ENCODE measurements at regions not wholly inside any gene's neighbourhood (a gene's known extent, or its start where the extent isn't known, plus 50 kb on each side); places are given as distances from the start of the nearest gene placed in this dataset.

GRCh38 chr4:111793433-111794091 is 351.7 kb upstream of the FAM241A start:
- no peak for TF ChIP-seq CTCF (IDR thresholded peaks at IDR 0.05; ENCODE audit: borderline replicate concordance, extremely low read depth, insufficient read depth)
- Histone ChIP-seq H3K9ac (ENCODE audit: low read length in 3 of 3) (no peak overlapping the region), H3K27me3 (ENCODE audit: control insufficient read depth, insufficient read depth, low read length) (no peaks in the 10 kb centered on the region), H3K9me3 (ENCODE audit: control insufficient read depth in 2 of 3, insufficient read depth in 1 of 3, low read length in 3 of 3) (no peaks in the 10 kb centered on the region), H3K4me3 (ENCODE audit: low read length in 3 of 3) (no peak overlapping the region), H3K4me1 (ENCODE audit: control insufficient read depth in 2 of 3, insufficient read depth in 2 of 3, low read depth in 1 of 3, low read length in 3 of 3) (no peaks in the 10 kb centered on the region), H3K27ac (ENCODE audit: low read depth in 2 of 2, low read length in 2 of 2) (no peak overlapping the region), H3K36me3 (ENCODE audit: control insufficient read depth in 2 of 3, insufficient read depth in 3 of 3, low read length in 3 of 3) (no peaks in the 10 kb centered on the region)
- intact Hi-C loops (cut with DNase I), result no loop called here
- FAIRE-seq (no peak), DNase-seq (no peak)

DNA sequence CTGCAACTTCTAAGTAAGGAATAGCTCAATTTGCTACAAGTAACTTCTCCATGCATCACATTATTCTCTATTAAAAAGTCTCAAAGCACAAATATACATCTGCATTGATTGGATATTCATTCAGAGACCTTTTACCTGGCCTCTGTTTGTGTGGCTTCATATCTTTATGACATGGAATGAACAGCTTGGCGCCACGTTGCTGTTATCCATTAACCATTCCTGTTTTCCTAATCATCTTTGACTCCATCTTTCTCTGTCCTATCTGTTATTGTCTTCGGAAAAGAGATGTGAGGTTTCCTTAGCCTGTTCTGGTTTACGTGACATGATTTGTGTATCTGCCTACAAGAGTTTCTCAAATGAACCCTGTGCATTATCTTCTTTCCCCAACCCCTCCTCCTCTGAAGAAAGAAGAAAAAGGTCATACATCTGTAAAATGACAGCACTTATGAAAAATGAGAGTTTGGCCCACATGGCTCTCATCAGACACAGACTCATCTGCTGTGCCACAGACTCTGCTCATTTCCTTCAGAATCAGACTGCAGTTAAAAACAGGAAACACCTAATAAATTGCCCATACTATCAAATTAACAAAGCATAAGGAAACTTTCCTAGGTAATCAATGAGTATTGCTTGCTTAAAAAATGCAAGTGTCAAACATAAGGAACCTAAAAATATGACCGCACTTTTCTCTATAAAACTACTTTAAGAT is 347.6 kb upstream of the FAM241A start:
- no peak overlapping the region for H3K4me3 ChIP-seq (ENCODE audit: low read length in 3 of 3)
- H3K9ac ChIP-seq (ENCODE audit: low read length in 3 of 3), result no peak overlapping the region
- intact Hi-C loops (cut with DNase I), result no loop called here
- no peaks in the 10 kb centered on the region for H3K4me1 ChIP-seq (ENCODE audit: control insufficient read depth in 2 of 3, insufficient read depth in 2 of 3, low read depth in 1 of 3, low read length in 3 of 3)
- no peaks in the 10 kb centered on the region for H3K9me3 ChIP-seq (ENCODE audit: control insufficient read depth in 2 of 3, insufficient read depth in 1 of 3, low read length in 3 of 3)
- H3K27me3 ChIP-seq (ENCODE audit: control insufficient read depth, insufficient read depth, low read length), result no peaks in the 10 kb centered on the region
- no peaks in the 10 kb centered on the region for H3K36me3 ChIP-seq (ENCODE audit: control insufficient read depth in 2 of 3, insufficient read depth in 3 of 3, low read length in 3 of 3)
- TF ChIP-seq CTCF (IDR thresholded peaks at IDR 0.05; ENCODE audit: borderline replicate concordance, extremely low read depth, insufficient read depth), result no peak
- FAIRE-seq, result no peak
- no peak overlapping the region for H3K27ac ChIP-seq (ENCODE audit: low read depth in 2 of 2, low read length in 2 of 2)
- DNase-seq, result no peak

GRCh38 chr4:111798840-111799239 is 346.4 kb upstream of the FAM241A start:
- Histone ChIP-seq H3K36me3 (ENCODE audit: control insufficient read depth in 2 of 3, insufficient read depth in 3 of 3, low read length in 3 of 3) (no peaks in the 10 kb centered on the region), H3K27me3 (ENCODE audit: control insufficient read depth, insufficient read depth, low read length) (no peaks in the 10 kb centered on the region), H3K4me1 (ENCODE audit: control insufficient read depth in 2 of 3, insufficient read depth in 2 of 3, low read depth in 1 of 3, low read length in 3 of 3) (no peaks in the 10 kb centered on the region), H3K27ac (ENCODE audit: low read depth in 2 of 2, low read length in 2 of 2) (no peak overlapping the region), H3K4me3 (ENCODE audit: low read length in 3 of 3) (no peak overlapping the region), H3K9ac (ENCODE audit: low read length in 3 of 3) (no peak overlapping the region), H3K9me3 (ENCODE audit: control insufficient read depth in 2 of 3, insufficient read depth in 1 of 3, low read length in 3 of 3) (no peaks in the 10 kb centered on the region)
- intact Hi-C loops (cut with DNase I), result no loop called here
- TF ChIP-seq CTCF (IDR thresholded peaks at IDR 0.05; ENCODE audit: borderline replicate concordance, extremely low read depth, insufficient read depth), result no peak
- FAIRE-seq, result no peak
- no peak for DNase-seq
